ENCODE measurements at regions not wholly inside any gene's neighbourhood (a gene's known extent, or its start where the extent isn't known, plus 50 kb on each side); places are given as distances from the start of the nearest gene placed in this dataset.
"Not testable (repeated sequence)": the region's sequence is repeated elsewhere in the genome, so short reads cannot be mapped to it uniquely, and the experiment has no call there.

DNA sequence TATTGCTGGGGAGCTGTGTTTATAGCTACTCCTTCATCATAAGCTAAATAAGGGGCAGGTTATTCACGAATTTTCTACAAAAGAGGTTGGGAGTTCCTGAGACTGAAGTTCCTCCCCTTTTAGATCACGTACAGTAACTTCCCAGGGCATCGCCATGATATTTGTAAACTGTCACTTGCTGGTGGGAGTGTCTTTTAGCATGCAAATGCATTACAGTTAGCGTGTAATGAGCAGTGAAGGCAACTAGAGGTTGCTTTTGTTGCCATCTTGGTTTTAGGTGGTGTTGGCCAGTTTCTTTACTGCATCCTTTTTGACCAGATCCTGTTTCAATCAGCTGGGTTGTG lies 64.4 kb downstream of the IL12A start (continued):
- TF ChIP-seq UBTF (IDR thresholded peaks at IDR 0.05; ENCODE audit: borderline replicate concordance in 1 of 2, low read depth in 2 of 2, low read length in 2 of 2) (no peak), PCBP2 (IDR thresholded peaks at IDR 0.05; ENCODE audit: low read depth, low read length, poor library complexity, severe bottlenecking) (no peak)

- H3K9me3 ChIP-seq (replicated peaks; ENCODE audit: control insufficient read depth, insufficient read depth, low read depth, low read length); H3K9me1 ChIP-seq (ENCODE audit: control insufficient read depth, insufficient read depth, low read length); DNase-seq (ENCODE audit: extremely low read depth in 1 of 4, low spot score in 3 of 4); BruUV-seq (replicated peaks); H4K20me1 ChIP-seq (replicated peaks; ENCODE audit: control insufficient read depth, insufficient read depth, low read length); H3K4me3 ChIP-seq; H3K9ac ChIP-seq (ENCODE audit: insufficient read depth in 1 of 2, low read depth in 2 of 2, low read length in 2 of 2); H3K27ac ChIP-seq (ENCODE audit: extremely low read depth, low read depth, low read length); CTCF ChIA-PET (ENCODE audit: low intra/inter-chr PET ratio); H3K4me2 ChIP-seq (ENCODE audit: insufficient read depth, low read length); in situ Hi-C loops (cut with MboI); H3K4me1 ChIP-seq (replicated peaks in 1 of 2; ENCODE audit: control insufficient read depth in 2 of 2, insufficient read depth in 2 of 2, low read length in 2 of 2); H3K79me2 ChIP-seq (ENCODE audit: control insufficient read depth, insufficient read depth, low read length); FAIRE-seq; intact Hi-C loops (cut with micrococcal nuclease); H2AFZ ChIP-seq (ENCODE audit: low read depth, low read length); ATAC-seq; H3K36me3 ChIP-seq (ENCODE audit: control insufficient read depth, insufficient read depth, low read length): not testable (repeated sequence)
- H3K27me3 ChIP-seq (ENCODE audit: control insufficient read depth in 2 of 2, insufficient read depth in 2 of 2, low read length in 2 of 2) = peaks cover 4 to 14% of the 10 kb centered on the region in 2 experiments; a peak in 4 of 5 replicates
- POLR2A ChIA-PET = interaction anchor here (1.1 kb wide), 1 partner anchor 14 kb away, joined by 3 read pairs; no protein-coding TSS in a partner anchor
- WGBS (ENCODE audit: insufficient coverage, low coverage, missing lambda C conversion rate) = 0% methylated on average over 4 of the region's 4 CpGs
- peak; percentile 7; the same call in 1 of the 2 replicates for TF ChIP-seq SPI1 (IDR thresholded peaks at IDR 0.05; ENCODE audit: borderline replicate concordance, low read depth, low read length)
Measured at GRCh38 chr3:160054862-160055261, 66.2 kb downstream of the IL12A start.

Data from K562 (cell line).